ENCODE measurements at regions not wholly inside any gene's neighbourhood (a gene's known extent, or its start where the extent isn't known, plus 50 kb on each side); places are given as distances from the start of the nearest gene placed in this dataset.

- no peak overlapping the region for H3K4me3 ChIP-seq (ENCODE audit: insufficient read depth, low read depth, low read length)
- Mint-ChIP-seq H3K27ac (ENCODE audit: unreplicated experiment) (no peak overlapping the region), H3K36me3 (ENCODE audit: low read depth, unreplicated experiment) (no peaks in the 10 kb centered on the region), H3K4me3 (ENCODE audit: unreplicated experiment) (no peak overlapping the region), H3K27me3 (ENCODE audit: low read depth, unreplicated experiment) (peaks cover 33% of the 10 kb centered on the region), H3K4me1 (ENCODE audit: low read depth, unreplicated experiment) (no peaks in the 10 kb centered on the region), H3K9me3 (ENCODE audit: unreplicated experiment) (peaks cover 1% of the 10 kb centered on the region)
- no peak overlapping the region for H3K4me2 ChIP-seq (ENCODE audit: low read length)
- H2AFZ ChIP-seq (ENCODE audit: low read depth, low read length): no peak overlapping the region
- H3K9me3 ChIP-seq (ENCODE audit: insufficient read depth, low read depth, low read length): peaks cover 7% of the 10 kb centered on the region
- no peaks in the 10 kb centered on the region for H3K27me3 ChIP-seq (ENCODE audit: insufficient read depth, low read length)
- H3K4me1 ChIP-seq (ENCODE audit: insufficient read depth, low read length): no peaks in the 10 kb centered on the region
- no peak overlapping the region for H3K9ac ChIP-seq (ENCODE audit: low read length)
- no peak for FAIRE-seq
- TF ChIP-seq EZH2 (IDR thresholded peaks at IDR 0.05; ENCODE audit: insufficient read depth, low read length): no peak
- TF ChIP-seq, protein P1, sequence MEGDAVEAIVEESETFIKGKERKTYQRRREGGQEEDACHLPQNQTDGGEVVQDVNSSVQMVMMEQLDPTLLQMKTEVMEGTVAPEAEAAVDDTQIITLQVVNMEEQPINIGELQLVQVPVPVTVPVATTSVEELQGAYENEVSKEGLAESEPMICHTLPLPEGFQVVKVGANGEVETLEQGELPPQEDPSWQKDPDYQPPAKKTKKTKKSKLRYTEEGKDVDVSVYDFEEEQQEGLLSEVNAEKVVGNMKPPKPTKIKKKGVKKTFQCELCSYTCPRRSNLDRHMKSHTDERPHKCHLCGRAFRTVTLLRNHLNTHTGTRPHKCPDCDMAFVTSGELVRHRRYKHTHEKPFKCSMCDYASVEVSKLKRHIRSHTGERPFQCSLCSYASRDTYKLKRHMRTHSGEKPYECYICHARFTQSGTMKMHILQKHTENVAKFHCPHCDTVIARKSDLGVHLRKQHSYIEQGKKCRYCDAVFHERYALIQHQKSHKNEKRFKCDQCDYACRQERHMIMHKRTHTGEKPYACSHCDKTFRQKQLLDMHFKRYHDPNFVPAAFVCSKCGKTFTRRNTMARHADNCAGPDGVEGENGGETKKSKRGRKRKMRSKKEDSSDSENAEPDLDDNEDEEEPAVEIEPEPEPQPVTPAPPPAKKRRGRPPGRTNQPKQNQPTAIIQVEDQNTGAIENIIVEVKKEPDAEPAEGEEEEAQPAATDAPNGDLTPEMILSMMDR (IDR thresholded peaks at IDR 0.05; ENCODE audit: insufficient read depth, low read depth, low read length): no peak
- H3K27ac ChIP-seq (ENCODE audit: low read depth, low read length): no peak overlapping the region
- no peaks in the 10 kb centered on the region for H3K36me3 ChIP-seq (ENCODE audit: insufficient read depth, low read length)
- no peaks in the 10 kb centered on the region for H4K20me1 ChIP-seq (ENCODE audit: insufficient read depth, low read length)
- no peak for DNase-seq (ENCODE audit: low read depth)
- no peaks in the 10 kb centered on the region for H3K79me2 ChIP-seq (ENCODE audit: insufficient read depth, low read length)
Observed at GRCh38 chr19:30162718-30163117, 209.5 kb upstream of the ZNF536 start.

DNA sequence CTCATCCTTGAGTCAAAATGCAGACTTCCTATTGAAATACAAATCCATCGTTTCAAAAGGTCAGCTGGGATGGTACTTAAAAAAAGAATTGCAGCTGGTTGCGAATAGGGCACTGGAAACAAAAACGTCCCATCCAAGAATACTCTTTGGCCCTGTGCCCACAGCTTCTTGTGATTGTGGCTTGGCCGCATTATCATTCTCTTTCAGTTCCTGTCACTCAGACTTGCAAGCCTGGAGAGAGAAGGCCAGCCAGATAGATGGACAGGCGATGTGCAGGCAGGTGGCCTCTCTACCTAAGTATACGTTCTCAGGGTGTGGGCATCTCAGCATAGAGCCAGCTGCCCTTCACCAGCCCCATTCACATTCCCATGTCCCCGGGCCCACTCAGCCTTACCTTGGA lies 208.5 kb upstream of the ZNF536 start:
- DNase-seq (ENCODE audit: low read depth) (no peak), FAIRE-seq (no peak)
- Histone ChIP-seq H3K36me3 (ENCODE audit: insufficient read depth, low read length) (no peaks in the 10 kb centered on the region), H3K27ac (ENCODE audit: low read depth, low read length) (no peak overlapping the region), H3K27me3 (ENCODE audit: insufficient read depth, low read length) (no peaks in the 10 kb centered on the region), H3K4me2 (ENCODE audit: low read length) (no peak overlapping the region), H3K79me2 (ENCODE audit: insufficient read depth, low read length) (no peaks in the 10 kb centered on the region), H2AFZ (ENCODE audit: low read depth, low read length) (no peak overlapping the region), H4K20me1 (ENCODE audit: insufficient read depth, low read length) (no peaks in the 10 kb centered on the region), H3K9ac (ENCODE audit: low read length) (no peak overlapping the region), H3K4me3 (ENCODE audit: insufficient read depth, low read depth, low read length) (no peak overlapping the region), H3K9me3 (ENCODE audit: insufficient read depth, low read depth, low read length) (peaks cover 7% of the 10 kb centered on the region), H3K4me1 (ENCODE audit: insufficient read depth, low read length) (no peaks in the 10 kb centered on the region)
- no peak overlapping the region for H3K4me3 Mint-ChIP-seq (ENCODE audit: unreplicated experiment)
- H3K36me3 Mint-ChIP-seq (ENCODE audit: low read depth, unreplicated experiment): no peaks in the 10 kb centered on the region
- no peaks in the 10 kb centered on the region for H3K4me1 Mint-ChIP-seq (ENCODE audit: low read depth, unreplicated experiment)
- no peak overlapping the region for H3K27ac Mint-ChIP-seq (ENCODE audit: unreplicated experiment)
- H3K27me3 Mint-ChIP-seq (ENCODE audit: low read depth, unreplicated experiment): peaks cover 39% of the 10 kb centered on the region
- peaks cover 1% of the 10 kb centered on the region for H3K9me3 Mint-ChIP-seq (ENCODE audit: unreplicated experiment)
- no peak for TF ChIP-seq EZH2 (IDR thresholded peaks at IDR 0.05; ENCODE audit: insufficient read depth, low read length)
- TF ChIP-seq, protein P1 (IDR thresholded peaks at IDR 0.05; ENCODE audit: insufficient read depth, low read depth, low read length): no peak

DNA sequence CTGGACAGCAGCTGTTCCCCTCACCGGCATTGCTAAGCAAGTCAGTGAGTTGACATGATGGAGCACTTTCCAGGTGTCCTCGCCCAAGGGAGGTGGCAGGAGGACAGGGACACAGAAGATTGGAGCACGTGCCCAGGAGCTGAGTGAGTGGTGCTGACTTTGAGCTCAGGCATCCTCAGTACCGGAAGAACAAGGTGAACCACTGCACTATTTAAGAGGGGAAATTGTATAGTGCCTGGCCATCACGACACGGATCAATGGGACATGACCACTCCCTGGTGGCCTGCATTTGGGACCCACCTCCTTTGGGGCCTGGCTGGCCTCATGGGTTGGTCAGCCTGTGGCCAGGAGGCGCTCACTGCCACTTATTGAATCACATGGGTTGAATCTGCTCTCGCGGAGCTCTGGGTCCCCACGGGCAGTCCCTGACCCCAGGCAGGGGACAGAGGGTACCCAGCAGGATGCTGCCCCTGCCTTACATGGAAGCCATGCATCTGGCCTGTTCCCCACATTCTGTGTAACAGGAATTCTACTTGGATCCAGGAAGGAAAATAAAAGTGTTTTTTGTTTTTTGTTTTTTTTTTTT lies 206.9 kb upstream of the ZNF536 start:
- no peak for TF ChIP-seq EZH2 (IDR thresholded peaks at IDR 0.05; ENCODE audit: insufficient read depth, low read length)
- TF ChIP-seq, protein P1 (IDR thresholded peaks at IDR 0.05; ENCODE audit: insufficient read depth, low read depth, low read length): no peak
- no peaks in the 10 kb centered on the region for H3K27me3 ChIP-seq (ENCODE audit: insufficient read depth, low read length)
- DNase-seq (ENCODE audit: low read depth) (no peak), FAIRE-seq (no peak)
- Mint-ChIP-seq H3K4me3 (ENCODE audit: unreplicated experiment) (no peak overlapping the region), H3K27ac (ENCODE audit: unreplicated experiment) (no peak overlapping the region), H3K4me1 (ENCODE audit: low read depth, unreplicated experiment) (no peaks in the 10 kb centered on the region), H3K27me3 (ENCODE audit: low read depth, unreplicated experiment) (peaks cover 32% of the 10 kb centered on the region), H3K9me3 (ENCODE audit: unreplicated experiment) (peaks cover 1% of the 10 kb centered on the region), H3K36me3 (ENCODE audit: low read depth, unreplicated experiment) (no peaks in the 10 kb centered on the region)
- H3K4me2 ChIP-seq (ENCODE audit: low read length): no peak overlapping the region
- peaks cover 7% of the 10 kb centered on the region for H3K9me3 ChIP-seq (ENCODE audit: insufficient read depth, low read depth, low read length)
- no peak overlapping the region for H3K27ac ChIP-seq (ENCODE audit: low read depth, low read length)
- no peaks in the 10 kb centered on the region for H3K36me3 ChIP-seq (ENCODE audit: insufficient read depth, low read length)
- H4K20me1 ChIP-seq (ENCODE audit: insufficient read depth, low read length): no peaks in the 10 kb centered on the region
- no peaks in the 10 kb centered on the region for H3K4me1 ChIP-seq (ENCODE audit: insufficient read depth, low read length)
- H3K79me2 ChIP-seq (ENCODE audit: insufficient read depth, low read length): no peaks in the 10 kb centered on the region
- H3K4me3 ChIP-seq (ENCODE audit: insufficient read depth, low read depth, low read length): no peak overlapping the region
- H2AFZ ChIP-seq (ENCODE audit: low read depth, low read length): no peak overlapping the region
- no peak overlapping the region for H3K9ac ChIP-seq (ENCODE audit: low read length)
